ENCODE measurements at regions not wholly inside any gene's neighbourhood (a gene's known extent, or its start where the extent isn't known, plus 50 kb on each side); places are given as distances from the start of the nearest gene placed in this dataset.

GRCh38 chr9:22919423-22919822, 472.8 kb downstream of the DMRTA1 start:
- WGBS, 2 donors, result 50 to 66% methylated on average over 1 of the region's 1 CpG
- intact Hi-C loops (cut with DNase I; ENCODE audit: low total_unique reads), result no loop called here
- no peak for DNase-seq (ENCODE audit: low spot score in 2 of 2)
- no peak for TF ChIP-seq POLR2A (IDR thresholded peaks at IDR 0.05)
- TF ChIP-seq CTCF (IDR thresholded peaks at IDR 0.05), result no peak
- no peak overlapping the region for H3K4me3 ChIP-seq (ENCODE audit: low read depth, poor library complexity, severe bottlenecking)

GRCh38 chr9:22921742-22922141, 475.1 kb downstream of the DMRTA1 start:
- H3K4me3 ChIP-seq (ENCODE audit: low read depth, poor library complexity, severe bottlenecking), result no peak overlapping the region
- intact Hi-C loops (cut with DNase I; ENCODE audit: low total_unique reads), result no loop called here
- TF ChIP-seq POLR2A (IDR thresholded peaks at IDR 0.05), result no peak
- no peak for TF ChIP-seq CTCF (IDR thresholded peaks at IDR 0.05)
- no peak for DNase-seq (ENCODE audit: low spot score in 2 of 2)
- 44 to 48% methylated on average over 3 of the region's 3 CpGs for WGBS, 2 donors

GRCh38 chr9:22922222-22922621, 475.6 kb downstream of the DMRTA1 start:
- intact Hi-C loops (cut with DNase I; ENCODE audit: low total_unique reads), result no loop called here
- WGBS, 2 donors, result 83 to 88% methylated on average over 4 of the region's 4 CpGs
- H3K4me3 ChIP-seq (ENCODE audit: low read depth, poor library complexity, severe bottlenecking), result no peak overlapping the region
- TF ChIP-seq CTCF (IDR thresholded peaks at IDR 0.05) (no peak), POLR2A (IDR thresholded peaks at IDR 0.05) (no peak)
- DNase-seq (ENCODE audit: low spot score in 2 of 2), result no peak

- intact Hi-C loops (cut with DNase I; ENCODE audit: low total_unique reads), result no loop called here
- H3K4me3 ChIP-seq (ENCODE audit: low read depth, poor library complexity, severe bottlenecking), result no peak overlapping the region
- DNase-seq (ENCODE audit: low spot score in 2 of 2), result no peak
- TF ChIP-seq POLR2A (IDR thresholded peaks at IDR 0.05) (no peak), CTCF (IDR thresholded peaks at IDR 0.05) (no peak)
- WGBS, 2 donors, result 88 to 90% methylated on average over 3 of the region's 3 CpGs
Measured at GRCh38 chr9:22954550-22954949, 507.9 kb downstream of the DMRTA1 start.

GRCh38 chr9:22954964-22955363, 508.3 kb downstream of the DMRTA1 start:
- intact Hi-C loops (cut with DNase I; ENCODE audit: low total_unique reads), result no loop called here
- no peak overlapping the region for H3K4me3 ChIP-seq (ENCODE audit: low read depth, poor library complexity, severe bottlenecking)
- 67 to 73% methylated on average over 5 of the region's 5 CpGs for WGBS, 2 donors
- DNase-seq (ENCODE audit: low spot score in 2 of 2), result no peak
- TF ChIP-seq POLR2A (IDR thresholded peaks at IDR 0.05) (no peak), CTCF (IDR thresholded peaks at IDR 0.05) (no peak)

- DNase-seq (ENCODE audit: low spot score in 2 of 2), result no peak
- intact Hi-C loops (cut with DNase I; ENCODE audit: low total_unique reads), result no loop called here
- H3K4me3 ChIP-seq (ENCODE audit: low read depth, poor library complexity, severe bottlenecking), result no peak overlapping the region
- TF ChIP-seq POLR2A (IDR thresholded peaks at IDR 0.05) (no peak), CTCF (IDR thresholded peaks at IDR 0.05) (no peak)
Measured at GRCh38 chr9:22969350-22969979, 522.8 kb downstream of the DMRTA1 start.

All from lower leg skin (tissue), 4 donors.